ENCODE measurements at regions not wholly inside any gene's neighbourhood (a gene's known extent, or its start where the extent isn't known, plus 50 kb on each side); places are given as distances from the start of the nearest gene placed in this dataset.

DNA sequence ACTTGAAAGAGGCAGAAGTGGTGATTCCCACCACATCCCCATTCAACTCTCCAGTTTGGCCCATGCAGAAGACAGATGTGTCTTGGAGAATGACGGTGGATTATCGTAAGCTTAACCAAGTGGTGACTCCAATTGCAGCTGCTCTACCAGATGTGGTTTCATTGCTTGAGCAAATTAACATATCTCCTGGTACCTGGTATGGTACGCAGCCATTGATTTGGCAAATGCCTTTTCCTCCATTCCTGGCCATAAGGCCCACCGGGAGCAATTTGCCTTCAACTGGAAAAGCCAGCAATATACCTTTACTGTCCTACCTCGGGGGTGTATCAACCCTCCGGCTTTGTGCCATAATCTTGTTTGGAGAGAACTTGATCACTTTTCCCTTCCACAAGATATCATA lies 411.5 kb upstream of the SMIM21 start:
- DNase-seq: no peak

DNA sequence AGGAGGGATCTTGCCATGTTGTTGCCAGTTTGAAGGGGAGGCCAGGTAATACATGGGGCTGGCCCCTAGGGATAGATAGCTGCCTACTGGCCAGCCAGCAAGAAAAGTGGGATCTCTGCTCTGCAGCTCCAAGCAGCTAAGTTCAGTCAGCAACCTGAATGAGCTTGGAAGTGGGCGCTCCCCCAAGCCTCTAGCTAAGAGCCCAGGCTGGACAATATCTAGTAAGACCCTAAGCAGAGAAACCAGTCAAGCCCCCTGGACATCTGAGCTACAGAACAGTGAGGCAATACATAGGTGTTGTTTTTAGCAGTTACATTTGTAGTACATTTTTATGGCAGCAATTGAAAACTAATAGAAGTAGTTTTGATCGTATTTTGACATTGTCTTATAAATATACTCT lies 409.8 kb upstream of the SMIM21 start:
- DNase-seq: no peak

DNA sequence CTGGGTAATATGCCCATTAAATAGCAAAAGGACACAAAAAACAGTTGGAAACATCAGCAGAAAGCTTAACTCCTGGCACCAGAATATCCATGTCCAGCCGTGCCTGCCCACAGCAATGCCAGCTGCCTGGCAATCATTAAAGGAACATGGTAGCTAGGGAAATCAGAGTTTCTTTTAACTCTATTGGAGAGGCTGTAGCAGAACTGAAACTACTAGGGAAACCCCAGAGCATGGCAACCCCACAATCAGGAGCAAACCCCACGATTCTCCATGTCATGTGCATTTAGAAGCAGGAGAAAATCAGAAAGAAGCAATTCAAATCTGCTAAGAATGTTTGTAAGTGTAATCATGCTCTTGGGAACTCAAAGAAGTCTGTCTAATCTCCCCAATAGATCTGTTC lies 409.0 kb upstream of the SMIM21 start:
- DNase-seq: no peak

DNA sequence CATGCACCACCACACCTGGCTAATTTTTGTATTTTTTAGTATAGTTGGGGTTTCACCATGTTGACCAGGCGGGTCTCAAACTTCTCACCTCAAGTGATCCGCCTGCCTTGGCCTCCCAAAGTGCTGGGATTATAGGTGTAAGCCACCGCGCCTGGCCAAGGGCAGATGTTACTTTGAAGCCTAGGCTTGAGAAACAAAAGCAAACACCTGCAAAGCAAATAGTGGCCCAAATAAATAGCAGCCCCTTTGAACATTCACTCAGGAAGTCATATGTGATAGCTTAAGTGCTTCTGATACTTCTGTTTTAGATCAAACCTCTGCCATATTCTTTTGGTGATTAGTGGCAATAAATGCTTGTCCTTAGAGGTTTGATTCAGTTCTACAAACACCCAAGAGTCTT lies 404.5 kb upstream of the SMIM21 start:
- DNase-seq: no peak

DNA sequence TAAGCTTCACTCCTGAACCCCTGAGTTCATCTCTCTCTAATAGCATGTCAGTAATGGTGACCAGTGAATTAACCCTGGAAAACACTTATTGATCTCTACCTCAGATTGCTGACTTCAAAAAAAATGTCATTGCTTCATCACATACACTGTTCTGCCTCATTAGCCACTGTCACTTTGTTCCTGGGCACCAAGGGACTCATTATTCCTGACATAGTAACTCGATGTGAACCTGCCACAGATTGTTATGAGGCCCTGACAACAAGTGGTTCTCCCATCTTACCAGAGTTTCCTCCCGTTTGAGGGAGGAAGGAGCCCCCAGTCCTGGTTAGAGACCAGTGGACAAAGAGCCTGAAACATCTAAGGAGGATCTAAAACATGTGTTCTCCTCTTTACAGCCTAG lies 403.3 kb upstream of the SMIM21 start:
- no peak for DNase-seq

DNA sequence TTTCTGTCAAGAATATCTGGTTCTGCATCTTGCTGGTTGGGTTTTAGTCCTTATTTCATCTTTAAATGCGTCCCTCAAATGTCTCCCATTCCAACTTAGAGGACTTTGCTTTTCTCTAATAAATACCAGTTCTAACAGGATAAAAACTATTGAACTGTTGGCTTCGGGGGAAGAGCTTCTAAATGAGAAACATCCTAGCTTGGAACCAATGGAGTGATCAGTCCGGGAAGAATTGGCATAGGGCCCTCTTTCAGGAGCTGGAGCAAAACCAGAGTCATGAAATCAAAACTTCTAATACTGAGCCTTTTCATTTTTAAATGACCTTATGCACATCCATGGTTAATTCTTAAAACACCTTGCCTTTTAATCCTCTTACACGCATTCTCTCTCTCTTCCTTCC lies 401.6 kb upstream of the SMIM21 start:
- DNase-seq: no peak

DNA sequence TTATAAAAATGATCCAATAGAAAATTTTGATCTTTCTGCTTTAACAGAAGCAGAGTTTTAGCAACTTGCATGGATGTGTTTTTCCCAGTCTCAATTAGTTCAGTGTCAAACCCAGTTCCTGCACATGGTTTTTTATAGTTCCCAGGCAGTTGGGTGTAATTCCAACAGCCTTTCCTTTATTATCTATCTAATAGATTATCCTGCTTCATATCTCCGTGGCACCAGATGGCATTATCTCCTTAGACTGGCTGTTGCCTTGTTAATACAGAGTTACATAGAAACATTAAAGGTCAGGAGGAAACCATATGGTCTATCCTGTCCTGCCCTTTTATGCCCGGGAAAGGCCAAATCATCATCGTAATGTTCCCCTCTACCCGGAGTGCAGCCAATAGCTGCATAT lies 400.9 kb upstream of the SMIM21 start:
- no peak for DNase-seq

DNA sequence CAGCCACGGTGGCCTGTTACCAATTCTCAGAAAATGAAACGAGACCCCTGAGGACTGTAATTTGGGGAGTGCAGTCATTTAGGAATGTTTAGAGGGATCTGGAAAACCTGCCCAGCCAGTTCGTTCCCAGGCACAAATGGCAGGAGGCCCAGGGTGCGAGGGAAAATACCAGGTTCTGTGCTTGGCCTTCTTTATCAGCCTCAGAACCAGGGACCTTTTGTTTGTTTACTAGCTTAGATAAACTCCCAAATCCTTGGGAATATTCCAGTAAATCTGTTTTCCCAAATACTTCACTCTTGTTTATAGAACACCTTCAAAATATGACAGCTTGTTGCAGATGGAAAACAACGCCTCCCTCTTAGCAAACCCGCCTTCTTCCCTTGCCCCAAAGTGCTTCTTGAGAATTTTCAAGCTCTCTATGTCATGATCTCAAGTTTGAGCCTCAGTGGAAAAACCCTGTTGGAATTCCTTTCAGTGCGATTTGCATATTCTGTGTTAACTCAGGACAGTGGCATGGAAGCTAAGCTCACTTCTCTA lies 400.3 kb upstream of the SMIM21 start:
- DNase-seq: no peak

DNA sequence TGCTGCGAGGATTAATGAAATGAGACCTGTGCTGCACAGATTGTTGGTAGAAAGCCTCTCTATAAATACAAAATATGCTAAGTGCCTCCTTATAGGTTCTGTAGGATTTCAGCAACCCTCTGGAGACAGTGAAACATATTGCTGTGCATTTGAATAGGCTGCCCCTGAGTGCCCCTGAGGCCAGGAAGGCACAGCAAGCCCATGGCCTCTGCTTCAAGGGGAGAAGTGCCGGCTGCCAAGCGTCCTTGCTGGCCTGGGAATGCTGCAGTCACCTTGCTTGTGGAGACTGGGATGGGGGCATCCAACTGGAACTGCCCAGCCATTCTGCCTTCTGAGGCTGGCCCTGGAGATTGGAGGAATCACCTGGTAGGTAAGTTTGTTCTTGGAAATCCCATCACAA lies 397.2 kb upstream of the SMIM21 start:
- no peak for DNase-seq

DNA sequence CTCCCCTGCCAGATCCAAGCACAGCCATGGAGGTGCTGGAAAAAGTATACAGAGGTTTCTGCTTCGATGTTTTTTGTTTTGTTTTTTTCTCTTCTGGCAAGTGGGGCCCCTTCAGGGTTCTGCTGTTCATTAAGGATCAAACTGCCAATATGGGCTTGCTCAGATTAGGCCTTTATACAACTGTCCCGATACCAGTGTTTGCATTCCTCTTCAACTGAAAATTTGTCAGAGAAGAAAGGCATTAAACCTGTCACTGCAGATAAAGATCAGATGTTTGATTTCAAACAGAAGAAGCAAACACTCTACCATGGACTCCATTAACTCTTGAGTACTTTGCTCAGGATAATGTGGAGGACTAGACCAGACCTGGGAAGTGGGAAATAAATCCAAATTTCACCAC lies 396.0 kb upstream of the SMIM21 start:
- DNase-seq: no peak

DNA sequence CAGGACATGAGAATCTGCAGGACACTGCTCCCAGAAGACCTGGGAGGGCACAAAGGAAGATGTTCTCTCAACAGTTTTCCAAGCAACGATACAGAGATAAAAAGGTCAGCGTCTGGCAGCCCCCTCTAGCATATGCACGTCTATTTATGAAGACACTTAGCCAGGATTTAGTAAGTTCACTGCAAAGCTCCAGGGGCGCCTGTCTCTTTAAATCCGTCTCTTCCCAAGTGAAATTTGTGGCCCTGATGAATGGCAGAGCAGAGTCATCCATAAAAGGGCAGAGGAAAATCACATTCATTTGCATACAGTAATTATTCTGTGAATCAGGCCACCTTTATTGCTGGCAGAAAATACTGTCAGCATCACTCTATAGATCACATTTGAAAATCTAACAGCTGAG lies 390.9 kb upstream of the SMIM21 start:
- DNase-seq: no peak

DNA sequence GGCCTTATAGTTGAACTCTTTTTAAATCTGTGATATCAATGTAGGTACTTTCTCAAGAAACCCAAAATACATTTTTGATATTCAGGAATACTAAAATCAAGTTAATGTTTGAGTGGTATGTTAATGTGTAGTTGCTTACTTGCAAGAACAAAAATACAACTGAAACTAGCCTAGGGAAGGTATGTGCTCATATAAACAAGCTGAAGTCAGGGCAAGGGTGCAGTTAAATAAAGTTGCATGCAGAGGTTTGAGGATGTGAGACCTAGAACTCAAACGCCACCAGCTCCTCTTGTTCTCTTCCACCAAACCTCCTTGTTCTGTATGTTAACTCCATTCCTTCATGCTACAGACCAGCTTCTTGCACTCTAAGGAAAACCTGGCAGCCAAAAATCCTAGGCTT lies 388.3 kb upstream of the SMIM21 start:
- DNase-seq: no peak

DNA sequence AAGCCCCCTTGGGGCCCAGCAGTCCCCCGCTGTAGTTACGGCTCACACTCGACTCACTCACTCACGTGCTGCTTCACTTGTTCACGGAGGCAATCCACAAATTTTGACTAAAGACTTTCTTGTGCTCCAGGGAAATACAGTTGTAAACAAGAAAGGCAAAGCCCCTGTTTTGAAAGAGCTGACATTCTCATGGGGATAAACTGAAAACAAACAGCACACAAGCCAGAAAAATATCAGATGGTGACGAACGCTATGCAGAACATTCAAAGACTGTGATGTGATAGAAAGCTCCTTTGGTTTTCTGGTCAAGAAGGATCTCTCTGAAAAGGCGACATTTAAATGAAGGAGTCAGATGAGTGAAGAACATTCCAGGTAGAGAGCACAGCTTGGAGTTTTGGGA lies 385.3 kb upstream of the SMIM21 start:
- DNase-seq: no peak

DNA sequence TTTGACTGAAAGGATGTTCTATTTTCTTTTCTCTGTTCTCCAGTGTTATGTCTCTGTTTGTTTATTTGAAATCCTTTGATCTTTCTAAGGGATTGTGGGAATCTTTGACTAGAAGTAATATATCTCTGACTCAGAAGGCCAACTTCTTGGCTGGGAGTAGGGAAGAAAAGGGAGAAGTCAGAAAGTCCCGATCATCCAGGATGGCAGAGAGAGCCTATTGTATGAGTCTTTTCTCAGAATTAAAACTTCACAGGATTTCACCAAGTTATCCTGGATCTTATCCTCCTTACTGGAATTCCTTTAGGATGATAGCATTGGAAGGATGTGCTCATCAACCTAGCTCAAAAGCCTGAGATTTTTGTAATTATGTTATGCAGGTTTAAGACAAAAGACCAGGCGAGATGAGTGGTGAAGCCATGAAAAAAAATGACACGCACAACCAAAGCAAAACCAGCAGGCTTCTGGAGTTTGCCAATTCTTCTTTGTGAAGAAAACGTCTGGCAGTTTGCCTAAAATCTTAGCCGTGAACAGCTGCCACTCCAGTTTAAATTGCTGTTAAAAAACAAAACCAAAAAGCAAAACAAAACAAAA lies 383.6 kb upstream of the SMIM21 start:
- no peak for DNase-seq

DNA sequence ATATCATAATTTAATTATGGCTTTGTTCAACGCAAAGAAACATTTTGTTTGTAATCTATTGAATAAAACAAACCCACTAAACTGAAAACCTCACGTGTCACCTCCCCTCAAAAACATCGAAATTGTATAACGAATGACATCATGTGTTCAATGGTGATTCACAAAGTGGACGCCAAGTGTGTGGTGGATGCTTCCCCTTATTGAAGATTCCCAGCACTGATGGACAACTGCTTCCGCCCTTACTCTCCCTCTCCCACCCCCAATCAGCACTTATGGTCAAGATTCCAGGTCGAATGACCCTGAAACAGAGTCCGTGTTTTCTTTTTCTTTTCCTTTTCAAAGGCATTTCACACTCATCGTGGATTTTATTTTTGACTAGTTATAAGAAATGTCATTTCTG lies 383.0 kb upstream of the SMIM21 start:
- no peak for DNase-seq

DNA sequence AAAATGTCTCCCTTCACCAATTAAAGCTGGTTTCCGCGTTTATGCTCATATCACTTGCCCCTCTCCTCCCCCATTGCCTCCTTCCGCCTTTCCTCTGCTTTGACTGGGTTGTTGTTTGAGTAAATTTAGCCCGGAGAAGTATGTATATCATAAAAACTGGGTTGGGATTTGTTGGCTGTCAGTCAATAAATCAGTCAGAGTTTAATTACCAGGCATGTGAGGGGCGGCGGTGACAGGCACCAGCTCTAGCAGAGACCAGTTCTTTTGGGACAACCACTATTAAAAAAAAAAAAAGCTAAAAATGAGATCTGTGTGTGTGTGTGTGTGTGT lies 382.4 kb upstream of the SMIM21 start:
- no peak for DNase-seq

DNA sequence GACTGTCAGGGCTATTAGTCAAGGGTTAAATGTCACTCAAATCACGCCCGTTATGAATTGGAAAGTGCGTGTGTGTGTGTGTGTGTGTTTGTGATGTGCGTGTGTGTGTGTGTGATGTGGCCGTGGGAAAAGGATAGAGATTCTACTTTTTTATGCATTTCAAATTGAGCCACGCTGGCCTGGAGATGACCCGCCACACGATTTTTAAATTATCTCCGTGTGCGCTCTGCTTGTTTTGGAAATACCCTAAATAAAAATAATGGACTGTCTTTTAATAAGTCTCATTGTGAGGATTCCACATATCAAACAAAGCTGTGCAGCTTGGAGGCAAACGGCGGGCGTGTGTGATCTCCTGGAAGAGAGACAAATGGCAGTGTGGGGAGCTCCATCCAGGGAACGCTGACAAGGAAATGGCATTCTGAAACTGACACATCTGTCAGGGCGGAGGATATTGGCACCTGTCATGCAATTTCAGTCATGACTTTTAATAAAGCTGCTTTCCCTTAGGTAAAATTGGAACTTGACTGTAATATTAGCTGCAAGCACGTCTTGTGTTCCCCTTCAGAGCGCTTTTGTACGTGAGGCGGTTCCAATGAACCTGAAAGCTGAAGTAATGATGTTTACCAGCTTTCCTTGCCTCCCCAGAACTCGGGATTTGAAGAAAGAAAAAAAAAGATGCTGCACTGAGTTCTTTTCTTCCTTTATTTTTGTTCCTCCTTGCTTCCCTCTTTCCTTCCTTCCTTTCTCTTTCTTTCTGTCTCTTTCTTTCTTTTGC lies 381.8 kb upstream of the SMIM21 start:
- no peak for DNase-seq

DNA sequence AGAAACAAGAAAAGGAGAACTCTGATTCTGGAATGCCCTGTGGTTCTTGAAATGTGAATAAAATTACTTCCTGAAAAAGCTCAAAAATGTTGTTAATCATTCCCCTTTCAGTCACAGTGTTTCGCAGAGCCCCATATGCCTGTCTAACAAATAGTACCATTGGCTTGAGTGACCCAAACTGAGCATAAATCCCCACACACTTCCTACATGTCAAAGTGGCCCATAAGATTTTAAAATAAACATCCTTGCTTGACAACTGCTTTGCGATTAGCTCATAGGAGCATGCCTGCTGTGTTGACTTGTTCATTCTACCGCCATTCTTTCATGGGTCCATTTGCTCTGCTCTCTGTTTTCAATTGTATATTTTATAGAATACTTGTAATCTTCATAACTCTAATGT lies 377.8 kb upstream of the SMIM21 start:
- DNase-seq: no peak

DNA sequence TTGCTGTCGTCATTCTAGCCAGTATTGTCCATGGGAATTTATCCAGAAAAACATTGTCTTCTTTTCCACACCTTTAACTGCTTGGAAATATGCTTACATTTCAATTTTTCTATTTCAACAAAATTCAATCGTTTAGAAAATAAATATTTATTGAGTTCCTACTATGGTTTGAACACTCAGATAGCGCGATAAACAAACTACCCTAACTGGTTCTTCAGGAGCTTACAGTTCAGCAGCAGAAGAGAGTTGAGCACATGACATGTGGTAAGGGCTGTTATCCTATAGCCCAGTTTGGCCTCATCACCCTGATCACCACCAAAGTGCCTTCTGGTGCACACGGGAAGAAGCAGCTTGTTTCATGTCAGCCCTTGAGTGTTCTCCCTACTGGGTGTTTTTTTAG lies 375.2 kb upstream of the SMIM21 start:
- DNase-seq: no peak

DNA sequence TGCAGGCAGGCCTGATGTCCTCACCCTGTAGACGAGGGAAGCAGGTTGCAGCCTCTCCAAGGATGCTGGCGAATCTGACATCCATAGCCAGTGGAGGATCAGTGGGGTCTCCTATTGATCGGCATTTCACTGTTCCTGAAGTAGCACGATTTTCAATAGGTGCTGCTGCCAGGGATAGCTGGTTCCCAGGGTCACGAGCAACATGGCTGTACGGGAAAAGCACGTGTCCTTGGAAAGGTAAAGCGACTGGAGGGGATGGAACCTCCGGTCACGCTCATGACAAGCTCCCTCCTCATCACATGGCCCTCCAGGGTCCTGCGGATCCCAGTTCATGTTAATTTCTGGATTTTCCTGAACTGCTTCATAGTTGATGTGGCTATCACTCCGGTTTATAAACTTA lies 373.7 kb upstream of the SMIM21 start:
- DNase-seq: no peak

DNA sequence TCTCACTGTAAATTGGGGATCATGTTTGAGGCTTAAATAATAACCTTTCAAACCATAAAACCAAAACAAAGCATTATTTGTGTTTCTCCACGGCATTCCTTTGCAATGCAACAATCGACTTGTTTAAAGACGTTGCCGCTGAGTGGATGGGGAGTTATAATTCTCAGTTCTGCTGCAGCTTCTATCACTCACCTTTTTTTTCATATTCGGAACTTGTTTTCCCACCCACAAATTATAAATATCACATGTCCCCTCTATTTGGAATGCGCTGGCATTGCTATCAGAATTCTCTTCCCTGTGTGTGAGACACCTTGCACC lies 372.8 kb upstream of the SMIM21 start:
- DNase-seq: no peak

DNA sequence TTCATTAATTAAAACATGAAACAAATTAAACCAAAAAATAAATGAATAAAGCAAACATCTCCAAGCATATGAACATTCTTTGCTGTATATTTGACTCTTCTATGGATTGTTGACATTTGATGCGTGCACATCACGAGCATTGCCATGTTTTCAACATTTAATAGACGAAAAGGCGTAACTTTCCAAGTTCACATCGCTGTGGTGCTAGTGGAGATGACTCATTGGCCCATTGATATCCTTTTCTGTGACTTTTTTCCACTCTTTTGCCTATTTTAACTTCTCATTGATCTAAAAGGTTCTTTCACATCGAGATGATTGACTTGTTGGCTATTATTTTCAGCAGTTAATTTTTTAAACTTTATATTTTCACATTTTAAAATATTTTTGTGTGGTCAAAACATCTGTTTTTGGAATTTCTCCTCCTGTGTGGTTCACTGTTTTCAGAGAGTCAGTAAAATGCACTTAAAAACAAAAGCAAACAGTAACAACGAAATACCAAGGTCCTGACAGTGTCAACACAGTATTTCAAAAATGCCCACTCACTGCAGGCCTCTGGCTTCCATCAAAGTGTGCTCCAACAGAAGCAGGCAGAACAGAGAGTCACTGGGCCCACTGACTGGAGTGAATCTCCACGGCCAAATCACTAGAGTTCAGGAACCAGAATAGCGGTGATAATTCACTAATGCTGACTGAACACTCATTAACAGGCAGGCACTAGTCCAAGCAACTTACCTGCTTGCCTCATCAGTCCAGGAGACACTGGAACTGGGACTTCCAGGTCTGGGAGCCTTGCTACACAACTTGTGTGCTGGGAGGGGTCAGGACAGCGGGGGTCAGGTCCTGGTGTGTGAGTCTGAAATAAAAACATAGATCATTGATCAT lies 372.2 kb upstream of the SMIM21 start:
- no peak for DNase-seq

DNA sequence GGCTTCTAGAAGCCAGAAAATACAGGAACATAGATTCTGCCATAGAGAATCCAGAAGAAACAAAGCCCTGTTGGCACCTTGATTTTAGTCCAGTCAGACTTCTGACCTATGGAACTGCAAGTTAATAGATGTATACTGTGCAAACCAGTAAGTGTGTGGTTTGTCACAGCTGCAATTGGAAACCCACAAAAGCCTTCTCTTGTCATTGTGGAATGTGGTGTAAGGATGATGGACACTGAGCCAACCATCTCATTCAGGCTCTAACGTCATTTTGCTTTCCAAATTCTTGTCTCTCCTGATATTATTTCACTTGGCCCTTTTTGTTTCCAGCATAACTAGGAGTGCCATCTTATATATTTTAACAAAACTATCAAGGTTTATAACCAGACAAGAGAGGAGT lies 369.5 kb upstream of the SMIM21 start:
- DNase-seq: no peak

DNA sequence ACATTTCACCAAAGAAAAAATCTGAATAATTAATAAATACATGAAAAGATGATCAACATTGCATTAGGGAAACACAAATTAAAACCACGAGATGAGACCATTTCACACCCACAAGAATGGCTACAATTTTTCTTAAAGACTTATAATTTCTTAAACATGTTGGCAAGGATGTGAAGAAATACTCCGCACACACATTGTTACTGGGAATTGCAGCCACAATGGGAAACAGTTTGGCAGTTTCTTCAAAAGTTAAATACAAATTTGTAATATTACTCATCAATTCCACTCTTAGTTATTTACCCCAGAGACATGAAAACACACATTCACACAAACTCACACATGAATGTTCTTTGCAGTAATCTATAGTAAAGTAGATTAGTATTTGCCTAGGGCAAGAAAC lies 363.3 kb upstream of the SMIM21 start:
- no peak for DNase-seq
